MCF 10A (cell line): ENCODE measurements at regions not wholly inside any gene's neighbourhood (a gene's known extent, or its start where the extent isn't known, plus 50 kb on each side); places are given as distances from the start of the nearest gene placed in this dataset.

Experiments
- BruUV-seq: library from RNA; stranded (reverse); fragments of 400-500 nt; replicated peaks from 2 replicates; lab custom pipeline; 2021; lab: Mats Ljungman, UMichigan
- CTCF ChIA-PET: fragments of 300-600 bp; sonication (Branson Sonifier 250); formaldehyde crosslinking; extraction: SDS; loops from one replicate; lab custom pipeline; 2021; ENCODE audit warnings: antibody characterized with exemption, inconsistent platforms; lab: Yijun Ruan, JAX
- POLR2A ChIA-PET: fragments of 300-600, 350-650 bp; sonication (Branson Sonifier 250); formaldehyde crosslinking; extraction: SDS; loops from one replicate; lab custom pipeline; 2020; ENCODE audit warnings: antibody characterized with exemption, inconsistent platforms; lab: Yijun Ruan, JAX
- DNase-seq: peaks from one replicate; pipeline ENCODE4 v3.0.0-alpha.2; 2018; ENCODE audit not compliant: unreplicated experiment
- H3K27ac Mint-ChIP-seq: one replicate; pipeline ENCODE4 v1.8.0; 2022; ENCODE audit warnings: mild to moderate bottlenecking, low read depth, mixed read lengths; ENCODE audit not compliant: unreplicated experiment
- H3K27me3 Mint-ChIP-seq: one replicate; pipeline ENCODE4 v1.8.0; 2022; ENCODE audit warnings: mixed read lengths; ENCODE audit not compliant: insufficient read depth, unreplicated experiment
- H3K36me3 Mint-ChIP-seq: one replicate; pipeline ENCODE4 v1.8.0; 2022; ENCODE audit warnings: mild to moderate bottlenecking, moderate library complexity, mixed read lengths; ENCODE audit not compliant: insufficient read depth, unreplicated experiment
- H3K4me1 Mint-ChIP-seq: one replicate; pipeline ENCODE4 v1.8.0; 2022; ENCODE audit warnings: mixed read lengths; ENCODE audit not compliant: insufficient read depth, unreplicated experiment
- H3K4me3 Mint-ChIP-seq: one replicate; pipeline ENCODE4 v1.8.0; 2022; ENCODE audit warnings: mild to moderate bottlenecking, moderate library complexity, mixed read lengths; ENCODE audit not compliant: unreplicated experiment
- H3K9me3 Mint-ChIP-seq: one replicate; pipeline ENCODE4 v1.8.0; 2022; ENCODE audit warnings: mixed read lengths; ENCODE audit not compliant: unreplicated experiment
- intact Hi-C: fragments of 100-400 bp; cut with micrococcal nuclease; formaldehyde crosslinking; loops from 2 replicates; pipeline ENCODE4 v1.14.1; 2022
- TF ChIP-seq, protein P1 (sequence below): fragments of 200-600 bp; IDR thresholded peaks from one replicate; pipeline ENCODE4 v1.8.0; 2022; ENCODE audit warnings: antibody characterized with exemption, mild to moderate bottlenecking; ENCODE audit not compliant: unreplicated experiment

DNA sequence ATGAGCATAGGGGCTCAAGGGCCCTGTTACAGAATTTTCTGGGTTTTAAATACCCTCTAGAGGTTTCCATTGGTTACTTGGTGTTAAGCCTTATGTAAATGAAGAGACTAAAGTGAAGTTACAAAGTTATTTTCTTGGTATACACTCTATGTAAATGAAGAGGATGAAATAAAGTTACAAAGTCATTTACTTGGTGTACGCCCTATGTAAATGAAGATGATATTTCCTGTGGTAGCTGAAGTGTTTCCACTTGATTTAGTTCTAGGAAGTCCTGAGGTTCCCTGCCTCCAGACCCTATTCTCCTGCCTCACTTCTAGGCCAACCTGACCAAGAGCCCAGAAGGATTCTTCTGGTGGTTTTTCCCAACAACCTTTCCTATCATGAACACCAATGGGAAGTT lies 126.1 kb downstream of the SPTSSA start:
- Mint-ChIP-seq H3K4me1 (peaks cover 14% of the 10 kb centered on the region), H3K4me3 (no peak overlapping the region), H3K36me3 (no peaks in the 10 kb centered on the region), H3K27ac (no peak overlapping the region), H3K27me3 (no peaks in the 10 kb centered on the region), H3K9me3 (no peaks in the 10 kb centered on the region)
- ChIA-PET CTCF (interaction anchor here (0.8 to 1.4 kb wide), 2 partner anchors 13 to 496 kb away, joined by 3 to 10 read pairs; no protein-coding TSS in a partner anchor), POLR2A (interaction anchor here (0.7 to 1.6 kb wide), 2 partner anchors 33 to 162 kb away, joined by 3 to 7 read pairs; no protein-coding TSS in a partner anchor)
- intact Hi-C loops = no loop called here
- no TSS peak for BruUV-seq
- TF ChIP-seq, protein P1, sequence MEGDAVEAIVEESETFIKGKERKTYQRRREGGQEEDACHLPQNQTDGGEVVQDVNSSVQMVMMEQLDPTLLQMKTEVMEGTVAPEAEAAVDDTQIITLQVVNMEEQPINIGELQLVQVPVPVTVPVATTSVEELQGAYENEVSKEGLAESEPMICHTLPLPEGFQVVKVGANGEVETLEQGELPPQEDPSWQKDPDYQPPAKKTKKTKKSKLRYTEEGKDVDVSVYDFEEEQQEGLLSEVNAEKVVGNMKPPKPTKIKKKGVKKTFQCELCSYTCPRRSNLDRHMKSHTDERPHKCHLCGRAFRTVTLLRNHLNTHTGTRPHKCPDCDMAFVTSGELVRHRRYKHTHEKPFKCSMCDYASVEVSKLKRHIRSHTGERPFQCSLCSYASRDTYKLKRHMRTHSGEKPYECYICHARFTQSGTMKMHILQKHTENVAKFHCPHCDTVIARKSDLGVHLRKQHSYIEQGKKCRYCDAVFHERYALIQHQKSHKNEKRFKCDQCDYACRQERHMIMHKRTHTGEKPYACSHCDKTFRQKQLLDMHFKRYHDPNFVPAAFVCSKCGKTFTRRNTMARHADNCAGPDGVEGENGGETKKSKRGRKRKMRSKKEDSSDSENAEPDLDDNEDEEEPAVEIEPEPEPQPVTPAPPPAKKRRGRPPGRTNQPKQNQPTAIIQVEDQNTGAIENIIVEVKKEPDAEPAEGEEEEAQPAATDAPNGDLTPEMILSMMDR = no peak
- DNase-seq = no peak

DNA sequence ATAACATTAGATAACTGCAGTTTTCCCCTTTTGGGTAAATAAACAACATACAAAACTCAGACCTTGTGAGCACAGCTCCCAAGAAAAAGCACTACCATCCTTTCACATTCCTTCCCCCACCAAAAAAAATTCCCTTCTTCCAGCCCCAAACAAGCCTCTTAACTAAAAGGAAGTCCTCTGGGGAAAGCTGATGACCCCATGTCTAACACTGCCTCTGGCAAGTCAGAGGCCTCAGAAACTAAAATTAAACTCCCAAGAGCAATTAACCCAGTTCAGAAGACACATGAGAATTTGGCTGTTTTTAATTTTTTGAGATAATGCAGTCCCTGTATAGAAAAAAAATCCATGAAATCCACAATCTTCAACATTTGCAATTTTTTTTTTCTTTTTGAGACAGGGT lies 127.7 kb downstream of the SPTSSA start:
- BruUV-seq = no TSS peak

DNA sequence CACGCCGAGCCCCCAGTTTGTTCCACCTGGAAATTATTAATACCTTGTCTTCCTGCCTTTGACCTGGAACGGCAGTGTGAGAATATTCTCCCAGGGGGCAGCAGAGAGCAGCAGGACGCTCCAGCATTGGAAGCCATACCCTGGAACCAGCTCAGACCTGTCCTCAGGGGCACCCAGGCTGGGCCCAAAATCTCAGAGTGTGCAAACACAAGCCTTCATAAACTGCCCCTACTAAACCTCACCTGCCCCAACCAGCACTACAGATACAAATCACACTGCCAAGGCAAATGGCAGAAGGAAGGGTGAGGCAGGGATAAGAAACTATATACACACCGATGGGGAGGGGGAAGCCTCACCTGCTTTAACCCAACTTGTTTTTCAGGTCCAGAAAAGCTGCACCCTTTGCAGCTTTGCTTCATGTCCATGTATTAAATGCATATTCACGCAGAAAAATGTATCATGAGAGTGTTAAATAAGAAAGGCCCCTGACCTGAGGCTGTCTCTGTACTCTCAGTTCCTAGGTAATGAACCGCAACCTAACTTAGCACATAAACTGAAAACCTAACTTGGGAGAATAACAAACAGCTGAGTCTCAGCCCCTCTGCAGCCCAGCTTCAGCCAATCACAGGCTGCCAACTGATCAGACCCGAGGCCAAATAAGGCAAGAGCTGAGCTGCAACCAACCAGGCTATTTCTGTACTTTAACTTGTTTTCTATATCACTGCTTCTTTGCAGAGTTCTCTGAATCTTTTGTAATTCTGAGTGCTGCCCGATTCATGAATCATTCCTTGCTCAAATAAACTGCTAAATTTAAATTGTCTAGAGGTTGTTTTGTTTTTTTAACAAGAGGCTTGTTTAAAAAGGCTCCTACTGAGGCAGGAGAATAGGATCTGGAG lies 130.1 kb downstream of the SPTSSA start:
- peak; percentile 82 for DNase-seq
- POLR2A ChIA-PET = interaction anchor here (0.7 to 2.6 kb wide), 11 partner anchors 23 to 206 kb away, joined by 3 to 27 read pairs (median 4); partner anchors contain the start of gene SPTSSA
- peak overlapping the region; percentile 11 for H3K4me3 Mint-ChIP-seq
- H3K36me3 Mint-ChIP-seq = no peaks in the 10 kb centered on the region
- CTCF ChIA-PET = interaction anchor here (0.5 to 5.4 kb wide), 39 partner anchors 10 to 1848 kb away, joined by 3 to 102 read pairs (median 4); no protein-coding TSS in a partner anchor
- BruUV-seq = no TSS peak
- TF ChIP-seq, protein P1 = peak; percentile 78
- intact Hi-C loops = loop anchor here (1.0 to 5.0 kb wide), 4 partner anchors 129 to 1090 kb away; partner anchors contain the start of gene EAPP
- peaks cover 20% of the 10 kb centered on the region for H3K4me1 Mint-ChIP-seq
- H3K9me3 Mint-ChIP-seq = no peaks in the 10 kb centered on the region
- H3K27ac Mint-ChIP-seq = peak overlapping the region; percentile 70
- no peaks in the 10 kb centered on the region for H3K27me3 Mint-ChIP-seq

More for the DNA sequence above, 127.7 kb downstream of the SPTSSA start:
- H3K27me3 Mint-ChIP-seq = no peaks in the 10 kb centered on the region
- H3K4me1 Mint-ChIP-seq = peaks cover 14% of the 10 kb centered on the region
- DNase-seq = no peak
- ChIA-PET CTCF (interaction anchor here (0.6 kb wide), 3 partner anchors 175 to 1011 kb away, joined by 3 to 4 read pairs (median 3); no protein-coding TSS in a partner anchor), POLR2A (interaction anchor here (1.0 to 1.3 kb wide), 2 partner anchors 130 to 163 kb away, joined by 3 to 4 read pairs; no protein-coding TSS in a partner anchor)
- H3K4me3 Mint-ChIP-seq = no peak overlapping the region
- H3K36me3 Mint-ChIP-seq = no peaks in the 10 kb centered on the region
- no peak overlapping the region for H3K27ac Mint-ChIP-seq
- TF ChIP-seq, protein P1 = no peak
- intact Hi-C loops = loop anchor here (5.0 kb wide), 2 partner anchors 203 to 1088 kb away; partner anchors contain the start of gene EAPP
- no peaks in the 10 kb centered on the region for H3K9me3 Mint-ChIP-seq
